ENCODE measurements at regions not wholly inside any gene's neighbourhood (a gene's known extent, or its start where the extent isn't known, plus 50 kb on each side); places are given as distances from the start of the nearest gene placed in this dataset.

- H3K9me3 ChIP-seq (ENCODE audit: low read depth): no peaks in the 10 kb centered on the region
- no peaks in the 10 kb centered on the region for H3K36me3 ChIP-seq
- peaks cover 12% of the 10 kb centered on the region for H3K4me1 ChIP-seq (ENCODE audit: low read depth)
- H3K27me3 ChIP-seq: no peaks in the 10 kb centered on the region
- no peak overlapping the region for H3K4me3 ChIP-seq
- TF ChIP-seq CTCF (IDR thresholded peaks at IDR 0.05; ENCODE audit: low read depth, low read length): no peak
- H3K27ac ChIP-seq: no peak overlapping the region
- DNase-seq (ENCODE audit: low read depth in 1 of 2, low spot score in 1 of 2): peak in 1 of 2 donors; percentile 11
Observed at GRCh38 chr1:192439373-192440025, 122.7 kb downstream of the RGS21 start.

DNA sequence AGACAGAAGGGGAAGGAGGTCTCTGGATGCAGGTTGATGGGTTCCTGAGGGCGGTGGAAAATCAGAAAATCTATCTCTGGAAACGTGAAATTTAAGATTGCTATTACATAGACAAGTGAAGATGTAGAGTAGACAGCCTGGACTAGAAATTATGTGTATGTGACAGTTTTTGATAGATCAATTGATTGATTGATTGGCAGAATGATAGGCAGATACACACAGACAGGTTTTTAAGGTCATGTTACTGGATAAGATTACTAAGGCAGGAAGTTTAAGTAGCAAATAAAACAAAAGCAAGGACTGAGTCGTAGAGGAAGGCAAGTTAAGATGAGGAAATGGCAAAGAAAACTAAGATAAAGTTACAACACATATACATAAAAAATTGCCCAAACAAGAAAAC is 124.7 kb downstream of the RGS21 start:
- Histone ChIP-seq H3K27ac (no peak overlapping the region), H3K9me3 (ENCODE audit: low read depth) (no peaks in the 10 kb centered on the region), H3K27me3 (no peaks in the 10 kb centered on the region), H3K36me3 (no peaks in the 10 kb centered on the region), H3K4me1 (ENCODE audit: low read depth) (peaks cover 6% of the 10 kb centered on the region), H3K4me3 (no peak overlapping the region)
- DNase-seq (ENCODE audit: low read depth in 1 of 2, low spot score in 1 of 2): no peak
- no peak for TF ChIP-seq CTCF (IDR thresholded peaks at IDR 0.05; ENCODE audit: low read depth, low read length)

GRCh38 chr1:192442736-192443135 is 125.9 kb downstream of the RGS21 start:
- Histone ChIP-seq H3K9me3 (ENCODE audit: low read depth) (no peaks in the 10 kb centered on the region), H3K27ac (no peak overlapping the region), H3K36me3 (no peaks in the 10 kb centered on the region), H3K27me3 (no peaks in the 10 kb centered on the region), H3K4me3 (no peak overlapping the region), H3K4me1 (ENCODE audit: low read depth) (no peaks in the 10 kb centered on the region)
- DNase-seq (ENCODE audit: low read depth in 1 of 2, low spot score in 1 of 2): peak in 1 of 2 donors; percentile 13
- no peak for TF ChIP-seq CTCF (IDR thresholded peaks at IDR 0.05; ENCODE audit: low read depth, low read length)

DNA sequence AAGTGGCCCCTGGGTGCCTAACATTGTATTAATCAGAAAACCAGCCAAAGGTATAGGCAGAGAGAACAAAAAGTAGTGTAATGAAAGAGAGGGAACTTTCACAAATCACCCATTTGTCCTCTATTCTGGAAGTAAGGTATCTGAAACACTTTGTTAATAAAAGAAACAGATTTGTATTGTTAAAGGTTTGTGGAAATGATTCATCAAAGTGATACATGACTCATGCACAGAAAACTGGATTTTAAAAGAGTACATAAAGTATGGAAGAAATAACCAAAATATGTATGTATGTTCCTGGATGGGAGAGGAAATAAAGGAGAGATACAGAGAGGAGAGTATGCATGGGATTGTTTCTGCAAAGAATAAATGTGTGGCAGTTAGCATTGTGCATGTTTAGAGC is 126.8 kb downstream of the RGS21 start:
- no peaks in the 10 kb centered on the region for H3K36me3 ChIP-seq
- no peak overlapping the region for H3K4me3 ChIP-seq
- H3K9me3 ChIP-seq (ENCODE audit: low read depth): no peaks in the 10 kb centered on the region
- no peaks in the 10 kb centered on the region for H3K27me3 ChIP-seq
- no peak overlapping the region for H3K27ac ChIP-seq
- no peaks in the 10 kb centered on the region for H3K4me1 ChIP-seq (ENCODE audit: low read depth)
- no peak for TF ChIP-seq CTCF (IDR thresholded peaks at IDR 0.05; ENCODE audit: low read depth, low read length)
- no peak for DNase-seq (ENCODE audit: low read depth in 1 of 2, low spot score in 1 of 2)

DNA sequence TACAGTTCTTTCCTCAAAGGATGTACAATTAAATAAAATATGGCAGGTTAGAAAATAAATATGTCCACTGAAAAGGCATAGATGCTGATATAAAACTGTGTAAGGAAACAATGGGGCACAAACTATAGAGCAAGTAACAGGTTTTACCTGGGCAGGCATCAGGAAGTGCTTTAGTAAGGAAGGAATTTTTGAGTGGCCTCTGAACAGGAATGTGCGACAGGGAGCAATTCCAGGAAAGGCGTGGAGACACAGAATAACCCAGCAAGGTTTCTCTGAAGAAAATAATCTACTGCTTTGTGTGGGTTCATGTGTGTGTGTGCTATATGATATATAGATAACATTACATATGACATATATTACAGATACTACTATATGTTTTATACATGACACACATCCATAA is 128.4 kb downstream of the RGS21 start:
- peak in 1 of 2 donors; percentile 51 for DNase-seq (ENCODE audit: low read depth in 1 of 2, low spot score in 1 of 2)
- no peak overlapping the region for H3K4me3 ChIP-seq

More for the DNA sequence above, 128.4 kb downstream of the RGS21 start:
- H3K4me1 ChIP-seq (ENCODE audit: low read depth): no peaks in the 10 kb centered on the region
- H3K36me3 ChIP-seq: no peaks in the 10 kb centered on the region
- no peak overlapping the region for H3K27ac ChIP-seq
- H3K9me3 ChIP-seq (ENCODE audit: low read depth): no peaks in the 10 kb centered on the region
- H3K27me3 ChIP-seq: no peaks in the 10 kb centered on the region
- TF ChIP-seq CTCF (IDR thresholded peaks at IDR 0.05; ENCODE audit: low read depth, low read length): no peak

Measured in cardiac muscle cell (in vitro differentiated cells and primary cell).